CD14-positive monocyte (primary cell): ENCODE measurements at regions not wholly inside any gene's neighbourhood (a gene's known extent, or its start where the extent isn't known, plus 50 kb on each side); places are given as distances from the start of the nearest gene placed in this dataset.

Experiments
- DNase-seq, 3 donors: peaks; one replicate each; pipeline ENCODE4 v3.0.0-alpha.2; 2011 to 2022
- H2AFZ ChIP-seq: 2 replicates; pipeline ENCODE4 v1.6.0; 2012; ENCODE audit warnings: mild to moderate bottlenecking, low read depth, low read length, inconsistent platforms; ENCODE audit not compliant: insufficient read depth, poor library complexity, severe bottlenecking
- H3K27ac ChIP-seq, 2 donors: 1 replicate in 1 of 2; 2 replicates in 1 of 2; pipeline ENCODE4 v1.5.1; 2012 to 2013; ENCODE audit warnings: low read length in 2 of 2, control low read depth in 1 of 2, inconsistent platforms in 1 of 2, low read depth in 1 of 2, mild to moderate bottlenecking in 1 of 2
- H3K27me3 ChIP-seq, 2 donors: one replicate each; pipeline versions ENCODE4 v1.6.0 to v1.6.1; 2011 to 2013; ENCODE audit warnings: low read length in 2 of 2; ENCODE audit not compliant: control insufficient read depth in 2 of 2, insufficient read depth in 2 of 2
- H3K36me3 ChIP-seq, 2 donors: replicated peaks in 1 of 2; 1 replicate in 1 of 2; 2 replicates in 1 of 2; pipeline versions ENCODE4 v1.5.1 to v1.6.1; 2012 to 2013; ENCODE audit warnings: low read length in 2 of 2, control low read depth in 1 of 2, inconsistent platforms in 1 of 2, mild to moderate bottlenecking in 1 of 2; ENCODE audit not compliant: insufficient read depth in 2 of 2, control insufficient read depth in 1 of 2
- H3K4me1 ChIP-seq, 2 donors: 1 replicate in 1 of 2; 2 replicates in 1 of 2; pipeline versions ENCODE4 v1.5.1 to v1.6.1; 2012 to 2013; ENCODE audit warnings: low read length in 2 of 2, control low read depth in 1 of 2, inconsistent platforms in 1 of 2, mild to moderate bottlenecking in 1 of 2, moderate library complexity in 1 of 2; ENCODE audit not compliant: insufficient read depth in 2 of 2, control insufficient read depth in 1 of 2
- H3K4me2 ChIP-seq: replicated peaks from 2 replicates; pipeline ENCODE3; 2012; ENCODE audit warnings: low read length, moderate library complexity, mild to moderate bottlenecking; ENCODE audit not compliant: poor library complexity, severe bottlenecking; ENCODE audit errors: extremely low read depth
- H3K4me3 ChIP-seq, 3 experiments: fragments of 200-600 bp in 1 of 3; sonication (generic) in 1 of 3; replicated peaks in 1 of 3; 1 replicate in 2 of 3; 2 replicates in 1 of 3; pipeline ENCODE4 v1.5.1; 2011 to 2013; ENCODE audit warnings: low read length in 3 of 3, mild to moderate bottlenecking in 3 of 3, control low read depth in 2 of 3, low read depth in 2 of 3, inconsistent platforms in 1 of 3, moderate library complexity in 1 of 3
- H3K79me2 ChIP-seq: 2 replicates; pipeline ENCODE4 v1.6.0; 2012; ENCODE audit warnings: mild to moderate bottlenecking, control low read depth, inconsistent platforms, low read length, moderate library complexity; ENCODE audit not compliant: insufficient read depth
- H3K9ac ChIP-seq: 2 replicates; pipeline ENCODE4 v1.6.0; 2017; ENCODE audit warnings: low read length, mild to moderate bottlenecking; ENCODE audit not compliant: insufficient read depth, poor library complexity, severe bottlenecking
- H3K9me3 ChIP-seq, 2 donors: replicated peaks in 1 of 2; 1 replicate in 1 of 2; 2 replicates in 1 of 2; pipeline versions ENCODE4 v1.5.1 to v1.6.1; 2012 to 2013; ENCODE audit warnings: low read length in 2 of 2, control low read depth in 1 of 2; ENCODE audit not compliant: control insufficient read depth in 1 of 2, insufficient read depth in 1 of 2
- H4K20me1 ChIP-seq: 2 replicates; pipeline ENCODE4 v1.6.0; 2012; ENCODE audit warnings: mild to moderate bottlenecking, low read length, control low read depth, moderate library complexity; ENCODE audit not compliant: insufficient read depth
- H3K27ac Mint-ChIP-seq, 7 donors: one replicate each; pipeline ENCODE4 v1.8.0; 2020; ENCODE audit warnings: mild to moderate bottlenecking in 7 of 7, mixed read lengths in 7 of 7, moderate library complexity in 6 of 7, inconsistent platforms in 2 of 7
- H3K27me3 Mint-ChIP-seq, 3 donors: one replicate each; pipeline ENCODE4 v1.8.0; 2021 to 2022; ENCODE audit warnings: low read depth in 3 of 3, mild to moderate bottlenecking in 3 of 3, mixed read lengths in 3 of 3, moderate library complexity in 3 of 3, inconsistent platforms in 1 of 3
- H3K36me3 Mint-ChIP-seq, 2 donors: one replicate each; pipeline ENCODE4 v1.8.0; 2020; ENCODE audit warnings: mixed read lengths in 2 of 2, inconsistent platforms in 1 of 2, mild to moderate bottlenecking in 1 of 2
- H3K4me1 Mint-ChIP-seq: one replicate; pipeline ENCODE4 v1.8.0; 2020; ENCODE audit warnings: mild to moderate bottlenecking, mixed read lengths
- H3K4me3 Mint-ChIP-seq, 2 donors: one replicate each; pipeline ENCODE4 v1.8.0; 2020; ENCODE audit warnings: mild to moderate bottlenecking in 2 of 2, mixed read lengths in 2 of 2, moderate library complexity in 1 of 2
- H3K9me3 Mint-ChIP-seq, 7 donors: one replicate each; pipeline ENCODE4 v1.8.0; 2020 to 2022; ENCODE audit warnings: mixed read lengths in 7 of 7, mild to moderate bottlenecking in 6 of 7, moderate library complexity in 6 of 7, inconsistent platforms in 2 of 7
- CTCF ChIP-seq: fragments of 200-600 bp; IDR thresholded peaks from one replicate; pipeline ENCODE4 v1.8.0; 2022; ENCODE audit warnings: antibody characterized with exemption, mild to moderate bottlenecking
- WGBS: methylation state at CpG from one replicate; pipeline ENCODE4 v1.1.5; 2013; ENCODE audit warnings: missing lambda C conversion rate; ENCODE audit not compliant: insufficient coverage; 5-methylcytosine and 5-hydroxymethylcytosine counted together
- intact Hi-C, 2 donors: fragments of 100-400 bp; cut with micrococcal nuclease; formaldehyde crosslinking; loops; one replicate each; pipeline versions ENCODE4 v1.15.0 to v1.15.1; 2023

GRCh38 chr5:142206801-142207200 is 98.2 kb downstream of the NDFIP1 start:
- H3K27me3 Mint-ChIP-seq, result peaks cover 8 to 23% (median 19%) of the 10 kb centered on the region in 3 donors
- no peaks in the 10 kb centered on the region for H3K36me3 Mint-ChIP-seq
- no peak for DNase-seq
- H3K4me2 ChIP-seq, result no peak overlapping the region
- H3K27ac ChIP-seq, result no peak overlapping the region
- H4K20me1 ChIP-seq, result no peaks in the 10 kb centered on the region
- H3K79me2 ChIP-seq, result no peaks in the 10 kb centered on the region
- H3K4me3 Mint-ChIP-seq, result no peak overlapping the region
- intact Hi-C loops, result no loop called here
- no peaks in the 10 kb centered on the region for H3K4me1 ChIP-seq
- H3K27ac Mint-ChIP-seq, result no peak overlapping the region
- H3K9me3 ChIP-seq, result no peaks in the 10 kb centered on the region
- no peak for TF ChIP-seq CTCF
- WGBS, result no CpG with 5 or more reads among the region's 2 CpGs
- H3K36me3 ChIP-seq, result no peaks in the 10 kb centered on the region
- H3K9me3 Mint-ChIP-seq, result no peaks in the 10 kb centered on the region
- H3K4me3 ChIP-seq, result no peak overlapping the region
- H3K9ac ChIP-seq, result no peak overlapping the region
- H3K4me1 Mint-ChIP-seq, result no peaks in the 10 kb centered on the region
- no peaks in the 10 kb centered on the region for H3K27me3 ChIP-seq
- H2AFZ ChIP-seq, result no peak overlapping the region

- Mint-ChIP-seq H3K27me3 (peaks cover 9 to 24% (median 15%) of the 10 kb centered on the region in 3 donors), H3K4me1 (no peaks in the 10 kb centered on the region), H3K36me3 (no peaks in the 10 kb centered on the region), H3K9me3 (no peaks in the 10 kb centered on the region), H3K4me3 (no peak overlapping the region), H3K27ac (peak overlapping the region in 1 of 7 donors; percentile 13)
- Histone ChIP-seq H3K4me3 (no peak overlapping the region), H3K4me1 (no peaks in the 10 kb centered on the region), H3K27me3 (no peaks in the 10 kb centered on the region), H3K27ac (no peak overlapping the region), H3K36me3 (no peaks in the 10 kb centered on the region), H4K20me1 (no peaks in the 10 kb centered on the region), H3K9me3 (no peaks in the 10 kb centered on the region), H3K79me2 (no peaks in the 10 kb centered on the region), H3K4me2 (no peak overlapping the region), H3K9ac (no peak overlapping the region), H2AFZ (no peak overlapping the region)
- WGBS, result 80% methylated on average over 3 of the region's 4 CpGs
- no peak for TF ChIP-seq CTCF
- DNase-seq, result no peak
- intact Hi-C loops, result no loop called here
Observed at GRCh38 chr5:142204219-142204618, 95.6 kb downstream of the NDFIP1 start.
